GM19467 (cell line): ENCODE measurements at regions not wholly inside any gene's neighbourhood (a gene's known extent, or its start where the extent isn't known, plus 50 kb on each side); places are given as distances from the start of the nearest gene placed in this dataset.

ENCODE experiments used
- ATAC-seq: cut with Tn5 transposase; IDR thresholded peaks from one replicate; pipeline ENCODE4 v1.9.1; 2021; ENCODE audit warnings: mild to moderate bottlenecking, moderate library complexity; ENCODE audit not compliant: unreplicated experiment

DNA sequence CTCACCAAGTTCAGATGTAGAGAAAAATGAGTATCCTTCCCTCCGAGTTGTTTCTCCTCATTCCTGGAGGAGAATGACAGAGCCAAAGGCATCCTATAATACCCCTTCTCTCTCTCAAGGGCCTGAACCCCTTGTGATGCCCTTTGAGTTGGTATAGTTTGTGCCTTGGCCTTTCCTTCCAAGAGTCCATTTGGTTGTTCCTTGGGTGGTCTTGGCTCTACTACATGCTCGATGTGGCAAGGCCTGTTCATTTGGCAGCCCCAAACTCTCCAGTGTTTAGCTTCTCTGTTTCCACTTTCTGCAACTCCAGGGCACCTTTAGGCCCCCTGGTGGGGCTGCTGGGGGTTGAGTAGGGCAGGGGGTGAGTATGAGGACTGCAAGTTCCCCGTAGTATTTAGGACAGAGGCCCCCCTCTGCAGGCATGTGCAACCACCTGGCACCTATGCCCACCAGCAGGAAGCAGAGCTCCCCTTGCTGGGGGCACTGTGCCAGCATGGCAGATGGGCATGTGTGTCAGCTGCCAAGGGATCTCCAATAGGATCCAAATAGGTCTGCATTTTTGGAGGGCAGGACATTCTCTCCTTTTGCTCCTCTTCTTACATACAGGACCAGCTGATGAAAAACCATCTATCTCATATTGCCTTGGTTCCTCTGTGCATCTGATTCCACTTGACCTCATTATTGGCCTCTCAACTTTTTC, 217.2 kb upstream of the CADM1 start:
- ATAC-seq: no peak

DNA sequence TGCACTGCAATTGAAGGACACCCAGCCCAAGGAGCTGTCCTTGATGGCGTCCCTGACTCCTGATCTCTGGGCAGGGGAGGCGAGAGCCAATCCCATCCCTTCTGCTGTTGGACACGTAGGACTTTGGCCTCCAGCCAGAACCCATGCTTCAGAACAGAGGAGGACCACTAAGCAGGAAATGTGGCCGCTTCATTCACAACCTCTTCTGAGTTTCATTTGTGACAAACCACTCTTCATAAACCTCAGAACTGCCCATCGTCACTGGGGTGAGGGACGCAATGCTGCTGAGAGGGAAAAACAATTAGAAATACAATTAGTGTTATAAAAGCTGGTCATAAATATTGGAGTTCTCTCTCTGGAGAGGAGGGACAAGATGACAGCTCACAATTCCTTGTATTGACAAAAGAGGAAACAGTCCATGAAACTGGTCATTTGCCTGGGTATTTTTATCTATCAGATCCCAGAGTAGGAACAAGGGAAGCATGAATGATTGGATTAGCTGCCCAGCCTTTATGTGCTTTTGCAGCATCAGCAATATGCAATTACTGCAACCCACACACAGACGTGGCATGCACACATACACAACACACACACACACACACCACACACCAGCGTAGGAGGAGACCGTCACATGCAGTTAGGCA, 216.5 kb upstream of the CADM1 start:
- no peak for ATAC-seq

DNA sequence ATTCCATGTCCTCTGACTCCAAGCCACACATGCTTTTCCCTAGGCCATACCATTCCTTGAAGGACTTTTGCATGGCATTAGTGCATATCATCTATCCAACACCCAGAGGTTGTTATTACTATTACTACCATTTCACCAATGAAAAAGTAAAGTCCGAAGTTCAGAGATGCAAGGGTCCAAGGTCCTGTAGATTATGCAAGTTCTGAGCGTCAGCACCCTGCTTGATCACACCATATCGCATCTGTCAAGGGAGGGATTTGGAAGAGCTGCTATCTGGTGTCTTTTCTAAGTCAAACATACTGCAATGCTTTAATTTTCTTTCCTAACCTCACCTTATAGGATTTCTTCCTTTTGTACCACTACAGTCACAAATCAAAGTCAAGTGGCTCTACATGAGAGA, 214.7 kb upstream of the CADM1 start:
- no peak for ATAC-seq

DNA sequence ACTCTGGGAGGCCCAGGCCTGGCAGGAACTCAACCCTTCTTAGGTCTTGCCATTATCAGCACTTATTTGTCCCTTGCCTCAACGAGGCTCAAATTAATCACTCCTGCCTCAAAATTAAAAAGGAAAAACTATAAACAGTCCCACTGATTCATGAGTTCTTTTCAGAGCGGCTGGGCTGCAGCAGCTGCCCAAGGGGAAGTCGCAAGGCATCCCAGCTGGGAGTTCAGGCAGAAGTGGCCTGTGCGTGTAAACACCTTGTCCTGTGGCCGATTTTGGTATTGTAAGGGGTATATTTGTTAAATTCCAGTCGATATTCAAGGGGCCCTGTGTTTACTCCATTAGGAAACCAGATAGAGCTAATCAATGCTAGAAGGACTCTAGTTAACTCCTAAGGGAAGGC, 213.9 kb upstream of the CADM1 start:
- no peak for ATAC-seq

DNA sequence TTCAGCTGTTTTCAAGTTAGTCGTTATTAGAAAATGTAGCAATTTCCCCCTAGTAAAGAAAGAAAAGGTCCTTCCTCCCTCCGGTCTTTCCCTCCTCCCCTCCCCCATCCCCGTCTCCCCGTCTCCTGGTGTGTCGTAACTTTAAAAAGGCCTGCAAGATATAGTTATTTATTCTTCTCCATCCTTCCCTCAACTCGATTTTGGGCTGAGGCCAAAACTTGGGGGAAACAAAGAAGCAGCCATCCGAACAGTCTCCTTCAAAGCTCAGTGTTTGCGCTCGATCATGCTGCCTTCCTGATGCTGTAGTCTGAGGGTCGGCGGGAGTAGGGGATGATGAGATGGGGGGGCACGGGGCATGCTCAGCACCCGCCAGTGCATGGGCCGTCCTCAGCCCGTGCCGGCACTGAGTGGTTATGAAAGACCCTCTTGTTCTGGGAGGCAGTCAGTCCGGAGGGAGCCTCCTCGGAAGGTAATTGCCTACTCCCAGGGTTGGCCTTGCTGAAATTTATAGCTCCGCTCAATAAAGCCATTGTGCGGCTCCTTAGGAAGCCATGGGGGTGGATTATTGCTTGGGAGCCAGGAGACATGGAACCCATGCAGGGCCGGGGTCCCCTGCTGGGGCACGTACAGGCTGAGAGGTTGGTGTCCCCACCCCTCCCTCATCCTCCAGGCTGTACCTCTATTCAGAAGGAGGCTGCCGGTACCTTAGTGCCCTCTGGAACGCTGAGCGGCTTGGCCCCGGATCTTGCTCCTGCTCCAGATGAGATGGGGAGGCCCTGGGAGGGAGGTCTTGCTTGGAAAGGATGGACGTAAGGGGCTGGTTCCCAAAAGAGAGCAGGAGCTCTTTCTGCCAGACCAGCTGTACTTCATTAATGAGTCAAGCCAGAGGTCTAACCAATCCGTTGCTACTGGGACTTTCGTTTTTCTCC, 212.7 kb upstream of the CADM1 start:
- no peak for ATAC-seq

DNA sequence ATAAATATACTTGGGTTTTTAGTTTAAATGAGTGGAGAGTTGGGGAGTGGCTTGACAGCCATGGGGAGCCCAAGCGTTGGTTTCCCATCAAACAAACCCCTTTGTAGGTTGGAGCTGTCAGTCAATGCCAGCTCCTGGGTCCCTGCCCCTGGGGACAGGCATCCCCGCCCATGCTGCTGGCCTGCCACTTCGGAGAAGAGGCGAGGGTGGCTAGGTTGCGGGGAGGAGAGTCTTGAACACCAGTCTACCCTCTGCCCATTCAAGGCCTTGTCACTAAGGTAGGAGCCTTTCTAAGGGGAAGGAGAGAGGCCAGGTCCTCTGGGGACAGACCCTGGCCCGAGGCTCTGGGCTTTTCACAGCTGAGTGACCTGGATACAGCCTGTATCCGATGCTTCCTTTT, 211.9 kb upstream of the CADM1 start:
- ATAC-seq: no peak

DNA sequence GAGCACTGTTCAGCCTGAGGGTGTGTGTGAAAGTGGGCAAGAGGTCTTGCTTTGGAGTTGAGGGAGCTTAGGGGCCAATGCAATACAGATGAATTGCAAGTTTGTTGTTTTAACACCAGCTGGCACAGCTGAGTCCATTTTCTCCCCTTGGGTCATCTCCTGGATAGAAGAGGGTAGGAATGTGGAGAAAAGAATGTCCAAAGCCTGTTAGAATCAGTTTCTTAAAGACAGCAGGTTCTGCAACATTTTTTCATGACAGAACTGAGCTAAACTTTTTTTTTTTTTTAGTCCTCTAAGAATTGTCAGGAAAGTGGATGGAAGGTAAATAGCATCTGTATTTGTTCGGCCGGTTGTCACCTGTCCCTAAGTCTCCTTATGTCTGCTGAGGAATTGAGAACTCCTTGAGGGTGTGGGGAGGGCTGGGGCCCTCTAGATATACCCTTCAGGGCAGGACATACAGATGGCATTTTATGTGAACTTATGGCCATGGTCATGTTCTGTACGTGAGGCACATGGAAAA, 211.1 kb upstream of the CADM1 start:
- ATAC-seq: no peak

DNA sequence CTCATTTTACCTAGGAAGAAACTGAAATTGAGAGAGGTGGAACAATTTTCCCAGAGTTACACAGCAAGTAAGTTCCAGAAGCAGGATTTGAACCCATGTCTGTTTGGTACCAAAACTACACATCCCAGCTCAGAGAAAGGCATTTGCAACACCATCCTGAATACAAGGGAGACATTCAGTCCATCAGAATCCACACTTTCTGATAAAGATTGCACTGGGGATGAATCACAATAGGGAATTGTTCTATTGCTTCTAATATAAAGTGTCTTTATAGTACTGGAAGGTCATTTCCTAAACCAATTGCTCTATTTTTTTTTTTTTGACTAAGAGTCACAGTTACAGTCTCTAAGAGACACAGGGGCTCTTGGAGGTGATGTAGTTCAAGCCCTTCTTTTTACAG, 208.1 kb upstream of the CADM1 start:
- ATAC-seq: no peak

DNA sequence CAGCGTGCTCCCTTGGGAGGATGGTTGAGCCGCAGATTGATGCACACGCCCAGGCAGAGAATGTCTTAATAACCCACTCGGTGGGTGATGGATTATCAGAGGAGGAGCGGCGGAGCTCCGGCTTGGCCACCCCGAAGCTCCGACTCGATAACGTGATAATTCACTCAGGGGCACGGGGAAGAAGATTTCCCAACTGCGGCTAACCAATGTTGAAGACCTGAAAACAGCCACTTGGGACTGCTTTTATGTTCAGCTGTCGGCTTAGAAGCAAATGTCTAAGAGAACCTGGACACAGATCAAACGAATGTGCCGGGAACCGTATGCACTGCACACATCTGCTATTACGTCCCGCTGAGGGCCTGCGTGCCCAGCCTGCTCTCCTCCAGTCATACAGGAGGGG, 206.8 kb upstream of the CADM1 start:
- ATAC-seq: no peak

DNA sequence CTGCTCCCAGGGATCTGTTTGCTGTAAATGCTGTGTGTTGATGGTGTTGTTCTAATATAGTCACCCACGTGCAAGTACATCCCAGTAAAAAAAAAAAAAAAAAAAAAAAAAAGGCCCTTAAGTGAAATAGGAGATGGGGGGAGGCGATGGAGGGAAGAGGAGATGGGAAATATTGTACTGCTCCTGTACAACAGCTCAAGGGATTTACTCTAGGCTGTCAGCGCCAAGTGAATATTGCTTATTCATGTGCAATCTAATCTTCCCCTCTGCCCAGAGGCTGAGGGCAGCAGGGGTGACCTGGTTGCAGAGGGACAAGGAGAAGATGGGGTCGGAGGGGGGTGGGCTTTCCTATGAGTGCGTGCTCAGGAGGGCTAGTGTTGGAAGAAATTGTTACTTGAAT, 206.2 kb upstream of the CADM1 start:
- ATAC-seq: no peak

DNA sequence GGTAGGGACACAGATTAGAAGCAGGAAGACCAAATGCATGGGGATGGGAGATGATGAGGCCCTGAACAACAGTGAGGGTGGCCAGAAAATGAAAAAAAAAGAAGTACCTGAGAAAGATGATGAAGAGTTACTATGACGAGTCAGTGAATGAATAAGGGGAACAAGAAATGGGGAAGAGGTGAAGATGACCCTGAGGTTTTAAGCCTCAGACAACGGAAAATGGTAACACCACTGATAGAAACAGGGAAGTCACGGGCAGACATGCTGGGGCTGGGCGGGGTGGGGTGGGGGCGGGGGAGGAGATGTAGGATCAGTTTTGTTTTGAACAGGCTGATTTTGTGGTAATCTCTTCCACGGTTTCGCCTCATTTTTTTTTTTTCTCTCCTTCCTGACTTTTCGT, 205.1 kb upstream of the CADM1 start:
- ATAC-seq: no peak

DNA sequence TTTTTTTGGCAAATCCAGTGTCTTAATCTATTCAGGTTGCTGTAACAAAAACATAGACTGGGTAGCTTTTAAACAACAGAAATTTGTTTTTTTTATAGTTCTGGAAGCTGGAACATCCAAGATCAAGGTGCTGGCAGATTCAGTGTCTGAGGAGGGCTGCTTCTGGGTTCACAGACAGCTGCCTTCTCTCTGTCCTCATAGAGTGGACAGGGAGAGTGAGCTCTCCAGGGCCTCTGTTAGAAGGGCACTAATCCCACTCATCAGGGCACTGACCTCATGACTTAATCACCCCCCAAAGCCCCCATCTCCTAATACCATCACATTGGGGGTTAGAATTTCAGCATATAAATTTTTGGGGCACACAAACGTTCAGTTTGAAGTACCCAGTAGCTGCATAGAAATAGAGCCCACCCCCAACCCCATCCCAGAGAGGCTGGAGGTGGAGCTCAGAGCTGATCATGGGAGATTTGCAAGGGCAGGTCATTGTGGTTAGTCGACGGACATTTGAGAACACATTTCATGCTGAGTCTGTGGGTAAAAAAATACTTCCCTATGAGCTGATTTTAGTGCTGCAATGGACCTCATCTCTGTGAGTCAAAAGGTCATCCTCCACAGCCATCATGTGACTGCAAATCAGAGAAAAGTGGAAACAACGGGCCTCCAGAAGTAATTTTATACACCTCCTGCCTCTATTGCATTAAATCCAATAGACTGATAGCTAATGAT, 203.1 kb upstream of the CADM1 start:
- ATAC-seq: no peak

DNA sequence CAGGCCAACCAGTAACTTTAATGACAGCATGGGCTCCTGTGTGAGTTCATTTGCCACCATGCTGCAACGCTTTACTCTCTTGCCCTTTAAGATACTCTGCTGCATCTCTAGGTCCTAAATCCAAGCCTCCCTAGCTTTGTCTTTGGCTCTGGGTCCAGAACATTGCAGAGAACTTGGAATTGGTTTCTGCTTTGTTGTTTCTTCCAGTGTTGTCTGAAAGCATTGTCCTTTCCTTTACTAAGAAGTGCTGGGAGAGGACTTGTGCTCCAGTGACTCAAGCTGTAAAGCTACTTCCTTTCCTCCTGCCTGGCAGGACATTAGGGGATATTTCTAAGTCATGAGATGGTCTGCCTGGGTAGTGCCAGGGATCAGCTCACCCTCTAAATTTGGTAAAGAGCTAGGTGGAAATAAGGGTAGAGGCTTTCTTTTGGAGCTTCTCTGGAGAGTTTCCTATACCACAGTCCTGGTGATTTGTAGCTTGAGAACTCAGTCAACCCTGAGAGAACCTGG, 202.5 kb upstream of the CADM1 start:
- ATAC-seq: no peak

DNA sequence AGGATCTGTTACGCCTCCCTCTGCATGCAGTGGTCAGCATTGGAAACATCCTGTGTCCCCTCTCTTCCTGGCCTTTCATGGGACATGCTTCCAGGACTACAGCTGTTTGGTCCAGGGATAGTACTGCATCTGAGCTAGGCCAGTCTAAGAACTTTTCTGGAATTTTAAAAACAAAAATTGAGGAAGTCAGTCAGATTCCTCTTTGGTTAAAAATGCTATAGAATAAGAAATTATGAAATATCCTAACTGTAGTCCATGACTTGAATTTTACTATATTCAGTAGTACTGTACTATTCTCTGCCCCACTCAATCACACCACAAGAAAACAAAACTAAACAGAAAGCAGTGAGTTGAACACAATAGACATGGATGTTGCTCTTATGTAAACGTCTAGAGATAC, 201.0 kb upstream of the CADM1 start:
- ATAC-seq: no peak

DNA sequence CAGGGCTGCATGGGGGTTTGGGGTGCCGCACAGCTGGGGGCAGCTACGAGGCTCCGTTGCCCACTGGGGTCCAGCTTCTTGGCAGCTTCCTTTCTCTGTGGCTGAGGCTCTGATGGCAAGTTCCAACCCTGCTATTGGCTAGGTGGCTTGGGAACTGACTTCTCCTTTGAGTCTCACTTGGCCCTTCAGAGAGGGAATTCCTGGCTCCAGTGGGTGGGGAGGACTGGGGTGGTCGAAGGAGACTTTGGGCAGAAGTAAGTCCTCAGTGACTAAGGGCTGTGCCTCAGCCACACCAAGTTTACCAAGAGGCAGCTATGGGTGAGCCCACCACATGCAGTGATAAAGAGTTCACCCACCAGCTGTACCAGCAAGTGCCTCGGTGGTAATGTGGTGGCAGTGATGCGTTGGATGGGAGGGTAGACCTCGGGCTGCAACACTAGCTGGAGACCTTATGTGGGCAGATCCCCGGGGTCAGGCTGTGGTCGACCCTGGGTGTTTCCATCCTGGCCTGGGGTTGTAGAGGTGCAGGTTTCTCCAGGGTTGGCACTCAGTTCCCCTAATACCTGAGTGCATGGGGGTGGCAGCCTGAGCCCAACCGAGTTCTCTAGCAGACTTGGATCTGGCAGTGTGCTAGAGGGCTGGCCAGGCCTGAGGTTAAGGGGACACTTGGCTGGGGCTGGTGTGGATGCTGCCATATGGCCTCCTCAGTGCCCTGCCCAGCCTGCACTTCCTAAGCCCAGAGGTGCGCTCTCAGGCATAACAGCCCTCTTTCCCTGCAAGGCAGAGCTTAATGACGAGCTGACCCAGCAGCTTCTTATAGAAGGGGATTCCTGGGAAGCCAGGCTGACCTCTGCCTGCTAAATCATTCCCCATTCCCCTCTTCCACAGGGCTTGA, 197.0 kb upstream of the CADM1 start:
- ATAC-seq: no peak

DNA sequence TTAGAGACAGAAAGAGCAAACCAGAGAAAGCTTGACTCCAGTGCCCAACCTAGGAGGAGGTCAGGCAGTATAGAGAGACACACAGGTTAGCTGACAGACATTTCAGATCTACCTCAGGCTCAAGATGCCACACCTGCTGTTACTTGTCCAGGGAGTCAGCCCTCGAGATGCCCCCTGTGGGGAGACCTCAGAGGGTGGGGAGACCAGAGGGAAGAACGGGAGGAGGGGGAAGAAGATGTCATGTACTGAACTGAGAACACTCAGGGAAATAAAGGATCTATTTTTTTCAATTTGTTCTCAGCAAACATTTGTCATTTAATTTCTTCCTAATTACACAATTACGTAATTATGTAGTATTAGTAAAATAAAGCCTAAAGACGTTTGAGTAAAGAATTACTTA, 196.3 kb upstream of the CADM1 start:
- ATAC-seq: no peak

DNA sequence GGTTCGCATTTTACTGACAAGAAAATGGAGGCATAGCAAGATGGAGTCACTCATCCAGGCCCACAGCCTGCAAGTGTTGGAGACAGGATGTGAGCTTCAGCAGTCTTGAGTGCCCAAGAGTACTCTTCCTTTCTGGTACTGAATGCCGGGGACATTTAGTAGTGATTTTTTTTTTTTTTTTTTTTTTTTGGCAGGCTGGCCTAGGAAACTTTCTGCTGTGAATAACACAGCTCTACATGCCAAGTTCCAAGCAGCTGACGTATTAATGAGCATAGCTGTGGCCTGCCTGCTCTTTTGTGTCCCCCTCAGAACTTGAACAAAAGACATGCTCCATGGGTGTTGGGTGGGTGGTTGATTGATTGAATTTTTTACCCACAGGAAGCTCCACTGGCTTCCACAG, 195.5 kb upstream of the CADM1 start:
- ATAC-seq: no peak

DNA sequence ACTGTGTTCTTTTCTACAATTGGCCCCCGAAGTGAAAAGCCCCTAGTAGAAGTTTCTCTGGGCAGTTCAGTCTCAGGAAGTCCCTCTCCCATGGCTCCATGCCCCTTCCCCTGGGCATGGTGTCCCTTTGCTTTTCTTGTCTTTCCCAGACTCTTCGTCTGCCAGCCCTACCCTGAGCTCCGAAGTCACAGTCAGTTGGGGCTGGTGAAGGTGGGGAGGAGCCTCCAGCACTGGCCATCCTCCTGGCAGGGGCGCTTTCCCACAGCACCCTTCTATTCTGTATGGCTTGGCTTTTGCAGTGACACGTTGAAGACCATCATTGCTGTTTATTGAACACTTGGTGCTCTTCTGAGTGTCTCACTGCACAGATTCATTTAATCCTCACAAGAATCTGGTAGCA, 195.1 kb upstream of the CADM1 start:
- no peak for ATAC-seq

DNA sequence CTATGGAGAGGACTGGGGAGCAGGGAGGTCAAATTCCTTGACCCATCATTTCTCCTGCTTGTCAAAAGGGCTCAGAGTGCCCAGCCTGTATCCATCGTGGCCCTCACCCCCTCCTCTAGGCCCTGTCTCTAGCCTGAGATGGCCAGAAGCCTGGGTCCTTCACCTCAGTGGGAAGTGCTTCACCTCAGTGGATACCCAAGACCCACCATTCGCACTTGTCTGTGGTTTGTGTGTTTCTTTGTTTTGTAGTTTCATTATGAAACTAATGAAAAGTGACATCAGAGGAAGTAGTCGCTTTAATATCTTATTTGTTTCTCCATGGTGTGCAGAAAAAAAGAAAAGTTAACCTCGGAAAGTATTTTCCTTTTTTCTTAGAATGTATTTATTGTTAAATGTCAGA, 194.0 kb upstream of the CADM1 start:
- ATAC-seq: no peak

DNA sequence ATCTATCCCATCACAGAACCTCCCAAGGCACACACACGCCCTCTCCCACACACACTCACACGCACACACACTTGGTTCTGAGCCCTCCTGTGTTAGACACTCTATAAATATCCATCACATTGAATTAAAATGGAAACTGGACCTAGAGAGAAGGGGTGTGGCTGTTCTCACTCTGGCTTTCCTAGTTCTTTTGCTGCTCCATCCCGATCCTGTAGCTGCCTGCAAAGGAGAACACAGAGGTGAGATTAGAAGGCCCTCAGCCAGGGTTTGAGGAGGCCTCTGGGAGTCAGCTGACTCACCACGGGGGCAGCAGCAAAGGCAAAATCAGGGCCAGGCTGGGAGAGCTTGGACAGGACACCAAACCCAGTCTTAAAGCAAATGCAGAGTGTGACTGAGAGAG, 192.3 kb upstream of the CADM1 start:
- no peak for ATAC-seq
